ENCODE measurements at regions not wholly inside any gene's neighbourhood (a gene's known extent, or its start where the extent isn't known, plus 50 kb on each side); places are given as distances from the start of the nearest gene placed in this dataset.

GRCh38 chrX:7522860-7523259, 320.1 kb upstream of the VCX start:
- TF ChIP-seq POLR2A (IDR thresholded peaks at IDR 0.05) (no peak), CTCF (IDR thresholded peaks at IDR 0.05) (no peak)

GRCh38 chrX:7515681-7516413, 327.1 kb upstream of the VCX start:
- H3K27me3 ChIP-seq, result no peaks in the 10 kb centered on the region
- intact Hi-C loops (cut with DNase I; ENCODE audit: low total_unique reads), result no loop called here
- no peak overlapping the region for H3K27ac ChIP-seq
- 58 to 76% methylated on average over 3 to 4 of the region's 4 CpGs for WGBS, 2 donors
- H3K9me3 ChIP-seq, result no peaks in the 10 kb centered on the region
- H3K36me3 ChIP-seq (ENCODE audit: low read depth, missing control alignments), result no peaks in the 10 kb centered on the region
- no peaks in the 10 kb centered on the region for H3K4me1 ChIP-seq
- DNase-seq, result no peak
- H3K4me3 ChIP-seq, result no peak overlapping the region
- no peak for TF ChIP-seq CTCF (IDR thresholded peaks at IDR 0.05)
- no peak for TF ChIP-seq POLR2A (IDR thresholded peaks at IDR 0.05)

More at GRCh38 chrX:7522860-7523259, 320.1 kb upstream of the VCX start:
- Histone ChIP-seq H3K27ac (no peak overlapping the region), H3K27me3 (no peaks in the 10 kb centered on the region), H3K4me1 (no peaks in the 10 kb centered on the region), H3K9me3 (no peaks in the 10 kb centered on the region), H3K4me3 (no peak overlapping the region), H3K36me3 (ENCODE audit: low read depth, missing control alignments) (no peaks in the 10 kb centered on the region)
- intact Hi-C loops (cut with DNase I; ENCODE audit: low total_unique reads), result no loop called here
- WGBS, 2 donors, result 63 to 80% methylated on average over 2 of the region's 2 CpGs
- no peak for DNase-seq

GRCh38 chrX:7514871-7515599, 327.9 kb upstream of the VCX start:
- H3K9me3 ChIP-seq, result no peaks in the 10 kb centered on the region
- TF ChIP-seq POLR2A (IDR thresholded peaks at IDR 0.05), result no peak
- no peak overlapping the region for H3K27ac ChIP-seq
- H3K27me3 ChIP-seq, result no peaks in the 10 kb centered on the region
- intact Hi-C loops (cut with DNase I; ENCODE audit: low total_unique reads), result no loop called here
- H3K4me1 ChIP-seq, result no peaks in the 10 kb centered on the region
- H3K4me3 ChIP-seq, result no peak overlapping the region
- 72 to 77% methylated on average over 7 of the region's 7 CpGs for WGBS, 2 donors
- DNase-seq, result no peak
- no peaks in the 10 kb centered on the region for H3K36me3 ChIP-seq (ENCODE audit: low read depth, missing control alignments)

GRCh38 chrX:7512845-7513244, 330.1 kb upstream of the VCX start:
- Histone ChIP-seq H3K4me3 (no peak overlapping the region), H3K4me1 (no peaks in the 10 kb centered on the region), H3K27ac (no peak overlapping the region), H3K36me3 (ENCODE audit: low read depth, missing control alignments) (no peaks in the 10 kb centered on the region), H3K9me3 (no peaks in the 10 kb centered on the region), H3K27me3 (no peaks in the 10 kb centered on the region)
- no peak for DNase-seq
- intact Hi-C loops (cut with DNase I; ENCODE audit: low total_unique reads), result no loop called here
- 66 to 72% methylated on average over 2 of the region's 2 CpGs for WGBS, 2 donors
- TF ChIP-seq POLR2A (IDR thresholded peaks at IDR 0.05) (no peak), CTCF (IDR thresholded peaks at IDR 0.05) (no peak)

GRCh38 chrX:7503251-7503650, 339.7 kb upstream of the VCX start:
- no peaks in the 10 kb centered on the region for H3K27me3 ChIP-seq
- 65 to 75% methylated on average over 5 of the region's 5 CpGs for WGBS, 2 donors
- H3K36me3 ChIP-seq (ENCODE audit: low read depth, missing control alignments), result no peaks in the 10 kb centered on the region
- H3K4me1 ChIP-seq, result no peaks in the 10 kb centered on the region
- H3K27ac ChIP-seq, result no peak overlapping the region
- H3K4me3 ChIP-seq, result no peak overlapping the region
- no peaks in the 10 kb centered on the region for H3K9me3 ChIP-seq
- intact Hi-C loops (cut with DNase I; ENCODE audit: low total_unique reads), result no loop called here
- DNase-seq, result no peak
- TF ChIP-seq POLR2A (IDR thresholded peaks at IDR 0.05) (no peak), CTCF (IDR thresholded peaks at IDR 0.05) (no peak)
